Caco-2 (cell line): ENCODE measurements at regions not wholly inside any gene's neighbourhood (a gene's known extent, or its start where the extent isn't known, plus 50 kb on each side); places are given as distances from the start of the nearest gene placed in this dataset.

ENCODE experiments used
- BruUV-seq: library from RNA; stranded (reverse); fragments of 400-500 nt; replicated peaks from 2 replicates; lab custom pipeline; 2021; lab: Mats Ljungman, UMichigan
- CTCF ChIA-PET: fragments of 300-600 bp; sonication (Branson Sonifier 250); formaldehyde crosslinking; loops from one replicate; lab custom pipeline; 2022; ENCODE audit warnings: antibody characterized with exemption; lab: Charles Lee
- POLR2A ChIA-PET: fragments of 300-600 bp; sonication (Branson Sonifier 250); formaldehyde crosslinking; loops from one replicate; lab custom pipeline; 2022; ENCODE audit warnings: antibody characterized with exemption; lab: Charles Lee
- DNase-seq, 2 experiments: peaks; one replicate each; pipeline versions ENCODE4 v3.0.0 to v3.0.0-alpha.2; 2020 to 2022
- H3K27me3 ChIP-seq: replicated peaks from 2 replicates; pipeline ENCODE4 v1.6.0; 2011; ENCODE audit warnings: low read length; ENCODE audit not compliant: control insufficient read depth, insufficient read depth
- H3K36me3 ChIP-seq: 2 replicates; pipeline ENCODE4 v1.5.1; 2011; ENCODE audit warnings: low read length; ENCODE audit not compliant: control insufficient read depth, insufficient read depth
- H3K4me1 ChIP-seq: fragments of 250-450 bp; sonication (Bioruptor Pico); 2 replicates; pipeline ENCODE4 v1.5.1; 2020; ENCODE audit warnings: mild to moderate bottlenecking
- H3K4me3 ChIP-seq: 2 replicates; pipeline ENCODE4 v1.5.1; 2011; ENCODE audit warnings: low read depth, mild to moderate bottlenecking, control low read depth, low read length
- H3K9me3 ChIP-seq: fragments of 250-450 bp; sonication (Bioruptor Pico); 2 replicates; pipeline ENCODE4 v1.5.1; 2020; ENCODE audit warnings: mild to moderate bottlenecking, moderate library complexity
- H3K27ac Mint-ChIP-seq: one replicate; pipeline ENCODE4 v1.8.0; 2022; ENCODE audit warnings: mixed read lengths; ENCODE audit not compliant: unreplicated experiment
- H3K27me3 Mint-ChIP-seq: one replicate; pipeline ENCODE4 v1.8.0; 2022; ENCODE audit warnings: mixed read lengths; ENCODE audit not compliant: insufficient read depth, unreplicated experiment
- H3K36me3 Mint-ChIP-seq: one replicate; pipeline ENCODE4 v1.8.0; 2022; ENCODE audit warnings: mild to moderate bottlenecking, mixed read lengths; ENCODE audit not compliant: insufficient read depth, unreplicated experiment
- H3K4me1 Mint-ChIP-seq: one replicate; pipeline ENCODE4 v1.8.0; 2022; ENCODE audit warnings: low read depth, mixed read lengths; ENCODE audit not compliant: unreplicated experiment
- H3K4me3 Mint-ChIP-seq: one replicate; pipeline ENCODE4 v1.8.0; 2022; ENCODE audit warnings: mild to moderate bottlenecking, moderate library complexity, mixed read lengths; ENCODE audit not compliant: unreplicated experiment
- H3K9me3 Mint-ChIP-seq: one replicate; pipeline ENCODE4 v1.8.0; 2022; ENCODE audit warnings: mixed read lengths; ENCODE audit not compliant: unreplicated experiment
- CTCF ChIP-seq, 2 experiments: fragments of 200-600 bp in 1 of 2; IDR thresholded peaks; 1 replicate in 1 of 2; 2 replicates in 1 of 2; pipeline versions ENCODE4 v1.5.1 to v1.8.0; 2011 to 2022; ENCODE audit warnings: antibody characterized with exemption in 1 of 2, control low read depth in 1 of 2, inconsistent platforms in 1 of 2, low read depth in 1 of 2, low read length in 1 of 2, mild to moderate bottlenecking in 1 of 2, moderate library complexity in 1 of 2; ENCODE audit not compliant: insufficient read depth in 1 of 2, severe bottlenecking in 1 of 2, unreplicated experiment in 1 of 2
- intact Hi-C: fragments of 100-400 bp; cut with micrococcal nuclease; formaldehyde crosslinking; loops from one replicate; pipeline ENCODE4 v1.10.0; 2022; ENCODE audit not compliant: unreplicated experiment

- BruUV-seq: no TSS peak
- Mint-ChIP-seq H3K27ac (no peak overlapping the region), H3K27me3 (no peaks in the 10 kb centered on the region), H3K4me1 (no peaks in the 10 kb centered on the region), H3K36me3 (no peaks in the 10 kb centered on the region), H3K9me3 (peaks cover 32% of the 10 kb centered on the region), H3K4me3 (no peak overlapping the region)
- H3K27me3 ChIP-seq: no peaks in the 10 kb centered on the region
- peaks cover 14% of the 10 kb centered on the region for H3K9me3 ChIP-seq
- H3K4me1 ChIP-seq: no peaks in the 10 kb centered on the region
- intact Hi-C loops: no loop called here
- H3K4me3 ChIP-seq: no peak overlapping the region
- no peaks in the 10 kb centered on the region for H3K36me3 ChIP-seq
- no peak for TF ChIP-seq CTCF (IDR thresholded peaks at IDR 0.05; ENCODE audit: insufficient read depth in 1 of 2, low read depth in 1 of 2, low read length in 1 of 2, severe bottlenecking in 1 of 2, unreplicated experiment in 1 of 2)
- ChIA-PET CTCF (no interaction called here), POLR2A (no interaction called here)
- DNase-seq: no peak
Observed at GRCh38 chr10:113485736-113486135, 67.1 kb upstream of the HABP2 start.

GRCh38 chr10:113486531-113486930, 66.3 kb upstream of the HABP2 start:
- Histone ChIP-seq H3K4me3 (no peak overlapping the region), H3K36me3 (no peaks in the 10 kb centered on the region), H3K4me1 (no peaks in the 10 kb centered on the region), H3K9me3 (peaks cover 9% of the 10 kb centered on the region; the same call in 1 of the 2 replicates), H3K27me3 (no peaks in the 10 kb centered on the region)
- ChIA-PET CTCF (no interaction called here), POLR2A (no interaction called here)
- Mint-ChIP-seq H3K9me3 (peaks cover 24% of the 10 kb centered on the region), H3K36me3 (no peaks in the 10 kb centered on the region), H3K27ac (no peak overlapping the region), H3K27me3 (no peaks in the 10 kb centered on the region), H3K4me1 (no peaks in the 10 kb centered on the region), H3K4me3 (no peak overlapping the region)
- BruUV-seq: no TSS peak
- TF ChIP-seq CTCF (IDR thresholded peaks at IDR 0.05; ENCODE audit: insufficient read depth in 1 of 2, low read depth in 1 of 2, low read length in 1 of 2, severe bottlenecking in 1 of 2, unreplicated experiment in 1 of 2): no peak
- intact Hi-C loops: no loop called here
- no peak for DNase-seq

GRCh38 chr10:113487154-113487553, 65.7 kb upstream of the HABP2 start:
- BruUV-seq: no TSS peak
- intact Hi-C loops: no loop called here
- ChIA-PET CTCF (no interaction called here), POLR2A (no interaction called here)
- no peak for TF ChIP-seq CTCF (IDR thresholded peaks at IDR 0.05; ENCODE audit: insufficient read depth in 1 of 2, low read depth in 1 of 2, low read length in 1 of 2, severe bottlenecking in 1 of 2, unreplicated experiment in 1 of 2)
- Mint-ChIP-seq H3K9me3 (peaks cover 18% of the 10 kb centered on the region), H3K36me3 (no peaks in the 10 kb centered on the region), H3K27me3 (no peaks in the 10 kb centered on the region), H3K4me3 (no peak overlapping the region), H3K27ac (no peak overlapping the region), H3K4me1 (no peaks in the 10 kb centered on the region)
- no peaks in the 10 kb centered on the region for H3K36me3 ChIP-seq
- H3K4me1 ChIP-seq: no peaks in the 10 kb centered on the region
- peaks cover 6% of the 10 kb centered on the region; the same call in 1 of the 2 replicates for H3K9me3 ChIP-seq
- H3K4me3 ChIP-seq: no peak overlapping the region
- no peaks in the 10 kb centered on the region for H3K27me3 ChIP-seq
- no peak for DNase-seq
